ENCODE measurements at regions not wholly inside any gene's neighbourhood (a gene's known extent, or its start where the extent isn't known, plus 50 kb on each side); places are given as distances from the start of the nearest gene placed in this dataset.

- TF ChIP-seq CBFB (CRISPR knock-in tag; IDR thresholded peaks at IDR 0.05; ENCODE audit: low read depth) (no peak), ATF3 (CRISPR knock-in tag; conservative IDR thresholded peaks at IDR 0.05) (no peak), NFYB (CRISPR knock-in tag; conservative IDR thresholded peaks at IDR 0.05; ENCODE audit: low read depth) (no peak), TP53 (CRISPR knock-in tag; IDR thresholded peaks at IDR 0.05) (no peak), SP1 (CRISPR knock-in tag; conservative IDR thresholded peaks at IDR 0.05) (no peak), ZNF416 (CRISPR knock-in tag; IDR thresholded peaks at IDR 0.05) (no peak), PRRX2 (CRISPR knock-in tag; IDR thresholded peaks at IDR 0.05) (no peak), JUN (CRISPR knock-in tag; IDR thresholded peaks at IDR 0.05) (no peak), NR1H2 (CRISPR knock-in tag; IDR thresholded peaks at IDR 0.05) (no peak), NR2C2 (CRISPR knock-in tag; IDR thresholded peaks at IDR 0.05) (no peak)
- TF ChIP-seq, protein P1, sequence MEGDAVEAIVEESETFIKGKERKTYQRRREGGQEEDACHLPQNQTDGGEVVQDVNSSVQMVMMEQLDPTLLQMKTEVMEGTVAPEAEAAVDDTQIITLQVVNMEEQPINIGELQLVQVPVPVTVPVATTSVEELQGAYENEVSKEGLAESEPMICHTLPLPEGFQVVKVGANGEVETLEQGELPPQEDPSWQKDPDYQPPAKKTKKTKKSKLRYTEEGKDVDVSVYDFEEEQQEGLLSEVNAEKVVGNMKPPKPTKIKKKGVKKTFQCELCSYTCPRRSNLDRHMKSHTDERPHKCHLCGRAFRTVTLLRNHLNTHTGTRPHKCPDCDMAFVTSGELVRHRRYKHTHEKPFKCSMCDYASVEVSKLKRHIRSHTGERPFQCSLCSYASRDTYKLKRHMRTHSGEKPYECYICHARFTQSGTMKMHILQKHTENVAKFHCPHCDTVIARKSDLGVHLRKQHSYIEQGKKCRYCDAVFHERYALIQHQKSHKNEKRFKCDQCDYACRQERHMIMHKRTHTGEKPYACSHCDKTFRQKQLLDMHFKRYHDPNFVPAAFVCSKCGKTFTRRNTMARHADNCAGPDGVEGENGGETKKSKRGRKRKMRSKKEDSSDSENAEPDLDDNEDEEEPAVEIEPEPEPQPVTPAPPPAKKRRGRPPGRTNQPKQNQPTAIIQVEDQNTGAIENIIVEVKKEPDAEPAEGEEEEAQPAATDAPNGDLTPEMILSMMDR (IDR thresholded peaks at IDR 0.05): no peak
- TF ChIP-seq, protein P2, sequence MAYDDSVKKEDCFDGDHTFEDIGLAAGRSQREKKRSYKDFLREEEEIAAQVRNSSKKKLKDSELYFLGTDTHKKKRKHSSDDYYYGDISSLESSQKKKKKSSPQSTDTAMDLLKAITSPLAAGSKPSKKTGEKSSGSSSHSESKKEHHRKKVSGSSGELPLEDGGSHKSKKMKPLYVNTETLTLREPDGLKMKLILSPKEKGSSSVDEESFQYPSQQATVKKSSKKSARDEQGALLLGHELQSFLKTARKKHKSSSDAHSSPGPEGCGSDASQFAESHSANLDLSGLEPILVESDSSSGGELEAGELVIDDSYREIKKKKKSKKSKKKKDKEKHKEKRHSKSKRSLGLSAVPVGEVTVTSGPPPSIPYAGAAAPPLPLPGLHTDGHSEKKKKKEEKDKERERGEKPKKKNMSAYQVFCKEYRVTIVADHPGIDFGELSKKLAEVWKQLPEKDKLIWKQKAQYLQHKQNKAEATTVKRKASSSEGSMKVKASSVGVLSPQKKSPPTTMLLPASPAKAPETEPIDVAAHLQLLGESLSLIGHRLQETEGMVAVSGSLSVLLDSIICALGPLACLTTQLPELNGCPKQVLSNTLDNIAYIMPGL (CRISPR knock-in tag; IDR thresholded peaks at IDR 0.05): no peak
These were observed 518.7 kb downstream of the MCTP2 start for GRCh38 chr15:94749811-94750617.
